ENCODE measurements at regions not wholly inside any gene's neighbourhood (a gene's known extent, or its start where the extent isn't known, plus 50 kb on each side); places are given as distances from the start of the nearest gene placed in this dataset.

DNA sequence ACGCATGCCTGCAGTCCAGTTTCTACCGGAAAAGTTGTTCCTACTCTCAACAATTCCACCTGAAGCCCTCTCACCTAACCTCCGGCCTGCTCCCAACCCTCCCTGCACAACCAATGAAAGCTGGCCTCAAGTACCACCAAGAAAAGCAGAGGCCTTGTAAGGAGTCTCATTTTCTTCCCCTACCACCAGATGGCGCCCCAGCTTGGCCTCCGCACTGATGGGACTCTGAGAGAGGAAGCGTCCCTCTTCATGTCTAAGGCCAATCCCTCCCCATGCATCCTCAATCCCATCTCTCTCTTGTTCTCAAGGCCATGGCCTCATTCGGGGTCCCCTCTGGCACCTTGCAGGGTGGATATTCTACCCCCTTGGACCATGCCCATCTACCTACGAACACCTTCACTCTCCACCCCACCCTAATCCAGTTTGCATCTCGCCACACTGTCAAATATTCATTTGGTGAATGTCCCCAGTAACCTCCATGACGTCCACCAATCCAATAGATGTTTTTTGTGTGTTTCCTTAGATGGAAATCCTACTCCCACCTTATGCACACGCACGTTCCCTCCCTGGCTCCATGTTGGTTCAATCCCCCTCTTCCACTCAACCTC, 412.8 kb downstream of the ZNF536 start:
- DNase-seq (ENCODE audit: low read depth in 2 of 2): peak; percentile 34 to 56

DNA sequence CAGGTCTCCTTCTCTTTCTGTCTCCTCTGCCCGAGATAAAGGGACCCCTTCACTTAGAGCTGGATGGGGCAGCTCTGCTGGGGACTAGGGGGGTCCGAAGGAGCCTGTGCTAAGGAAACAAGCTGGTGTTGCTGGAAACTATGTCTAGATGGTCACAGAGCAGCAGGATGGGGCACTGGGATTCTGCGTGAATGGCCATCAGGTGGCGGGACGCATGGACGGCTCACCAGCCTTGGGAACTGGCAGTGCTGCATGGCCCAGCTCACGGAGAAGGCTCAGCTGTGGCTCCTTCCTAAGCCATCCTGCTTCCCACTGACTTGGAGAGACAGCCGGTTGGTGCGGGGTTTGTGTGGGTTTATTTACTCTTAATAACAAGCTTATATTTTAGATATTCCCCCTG, 411.8 kb downstream of the ZNF536 start:
- no peak for DNase-seq (ENCODE audit: low read depth in 2 of 2)

DNA sequence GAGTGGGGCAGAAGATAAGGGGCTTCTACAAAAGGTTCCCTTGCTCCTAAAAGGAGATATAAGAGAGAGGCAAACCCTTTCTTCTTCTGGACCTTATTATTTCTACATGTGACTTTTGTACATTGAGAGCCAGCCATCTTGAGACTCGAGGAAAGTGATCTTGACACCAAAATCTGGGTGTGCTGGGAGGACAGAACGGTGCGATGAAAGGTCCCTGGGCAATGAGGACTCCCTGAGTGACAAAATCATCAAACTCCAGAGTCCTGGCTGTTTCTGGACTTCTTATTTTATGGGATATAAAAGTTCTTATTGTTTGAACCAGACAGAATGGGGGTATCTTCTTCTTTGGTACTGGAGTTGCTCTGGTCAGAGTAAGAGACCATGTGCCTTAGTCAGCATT, 411.0 kb downstream of the ZNF536 start:
- DNase-seq (ENCODE audit: low read depth in 2 of 2): no peak

DNA sequence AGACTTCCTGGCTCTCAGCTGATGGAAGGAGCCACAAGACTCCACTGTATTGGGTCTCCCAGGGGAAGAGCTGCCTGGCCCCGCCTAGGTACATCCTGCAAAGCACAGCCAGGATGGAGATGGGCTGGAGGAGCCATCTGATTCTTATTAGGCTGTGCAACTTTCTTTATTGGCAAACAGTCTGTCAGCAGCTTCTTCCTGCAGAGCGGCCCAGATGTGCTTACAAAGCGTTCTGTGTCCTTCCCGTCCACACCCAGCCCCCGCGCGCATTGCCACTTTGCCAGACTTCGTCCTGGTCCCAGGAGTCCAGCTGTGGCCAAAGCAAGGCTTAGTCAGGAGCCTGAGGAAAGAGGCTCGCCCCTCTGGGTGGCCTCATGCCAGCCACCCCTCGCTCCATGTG, 409.3 kb downstream of the ZNF536 start:
- DNase-seq (ENCODE audit: low read depth in 2 of 2): no peak

DNA sequence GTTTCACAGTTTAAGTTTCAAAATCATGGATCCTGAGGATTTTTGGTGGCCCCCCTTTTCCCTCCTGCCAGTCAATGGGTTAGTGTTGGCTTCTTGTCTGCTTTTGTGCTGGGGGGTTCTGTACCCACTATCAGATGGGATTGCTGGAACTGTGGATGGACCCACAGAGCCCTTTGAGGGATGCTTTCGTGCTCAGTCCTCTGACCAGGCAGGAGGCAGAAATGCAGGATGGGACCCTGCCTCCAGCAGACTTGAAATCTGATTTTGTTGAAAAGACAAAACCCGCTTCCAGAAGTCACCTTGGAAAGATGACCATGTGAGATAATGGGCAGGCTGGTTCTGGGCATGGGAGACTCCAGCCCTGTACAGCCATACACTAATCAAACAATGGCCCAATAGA, 408.9 kb downstream of the ZNF536 start:
- no peak for DNase-seq (ENCODE audit: low read depth in 2 of 2)

DNA sequence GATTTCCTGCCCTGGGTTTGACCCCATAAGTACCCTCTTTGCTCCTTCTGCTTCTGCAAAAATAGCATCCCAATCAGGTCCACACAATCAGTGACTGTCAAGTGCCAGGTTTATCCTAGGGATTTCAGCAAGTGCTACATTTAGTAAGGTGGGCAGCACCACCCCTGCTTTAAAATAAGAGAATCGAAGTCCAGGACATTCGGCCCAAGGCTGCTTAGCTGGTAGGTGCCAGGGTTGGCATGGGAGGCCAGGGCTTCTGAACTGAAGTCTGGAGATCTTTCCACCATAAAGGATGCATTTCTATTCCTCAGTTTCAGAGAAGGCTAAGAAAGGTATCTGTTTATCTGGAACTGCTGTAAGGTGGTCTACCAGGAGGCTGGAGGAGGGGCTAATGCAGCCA, 408.3 kb downstream of the ZNF536 start:
- DNase-seq (ENCODE audit: low read depth in 2 of 2): no peak

DNA sequence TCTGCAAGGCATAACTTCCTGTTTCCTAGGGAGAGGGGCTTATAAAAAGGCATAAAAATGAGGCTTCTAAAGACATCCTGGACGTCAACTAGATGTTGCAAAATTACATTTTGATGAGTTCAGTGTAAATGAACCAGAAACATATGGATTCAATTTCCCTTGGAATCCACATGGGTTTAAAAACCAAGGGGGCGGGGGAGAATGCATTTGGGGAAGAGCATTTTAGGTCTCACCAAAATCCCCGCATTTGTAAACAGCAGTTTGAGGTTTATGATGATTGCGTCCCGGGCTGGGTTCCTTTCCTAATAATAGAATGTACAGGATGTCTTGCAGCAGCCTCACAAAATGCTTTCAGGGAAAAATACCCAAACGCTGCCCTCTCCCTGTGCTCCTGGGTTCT, 407.8 kb downstream of the ZNF536 start:
- DNase-seq (ENCODE audit: low read depth in 2 of 2): no peak

DNA sequence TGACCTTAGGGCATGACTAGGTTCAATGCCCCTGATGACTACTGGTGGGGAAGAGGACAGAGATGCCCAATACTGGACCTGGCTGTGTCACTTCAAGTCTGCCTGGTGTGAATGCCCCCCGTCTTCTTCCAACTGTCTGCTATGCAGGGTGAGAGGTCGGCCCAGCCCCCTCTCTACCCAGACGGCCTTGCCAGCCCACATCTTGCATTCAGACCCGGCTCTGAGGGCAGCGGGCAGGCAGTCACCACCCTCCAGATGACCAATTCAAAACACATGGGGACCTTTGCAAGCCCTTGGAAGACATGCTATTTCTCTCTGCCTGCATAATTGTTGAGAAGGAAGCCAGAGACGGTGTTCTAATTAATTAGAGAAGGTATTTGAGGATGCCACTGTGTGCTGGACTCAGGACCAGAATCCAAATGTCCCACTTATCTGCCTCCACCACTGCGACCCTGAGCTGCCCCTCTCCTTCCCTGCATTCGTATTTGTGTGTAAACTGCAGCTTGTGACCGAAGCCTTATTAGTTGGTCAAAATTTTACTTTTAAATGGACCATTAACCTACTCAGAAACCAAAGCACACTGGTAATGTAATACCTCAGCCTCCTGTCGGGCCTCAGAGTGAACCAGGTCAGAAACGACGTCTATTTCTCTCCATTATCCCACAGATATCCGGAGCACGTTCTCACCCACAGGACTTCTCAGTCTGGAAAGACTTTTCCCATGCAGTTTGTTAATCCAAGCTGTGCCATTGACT, 407.0 kb downstream of the ZNF536 start:
- DNase-seq (ENCODE audit: low read depth in 2 of 2): no peak

DNA sequence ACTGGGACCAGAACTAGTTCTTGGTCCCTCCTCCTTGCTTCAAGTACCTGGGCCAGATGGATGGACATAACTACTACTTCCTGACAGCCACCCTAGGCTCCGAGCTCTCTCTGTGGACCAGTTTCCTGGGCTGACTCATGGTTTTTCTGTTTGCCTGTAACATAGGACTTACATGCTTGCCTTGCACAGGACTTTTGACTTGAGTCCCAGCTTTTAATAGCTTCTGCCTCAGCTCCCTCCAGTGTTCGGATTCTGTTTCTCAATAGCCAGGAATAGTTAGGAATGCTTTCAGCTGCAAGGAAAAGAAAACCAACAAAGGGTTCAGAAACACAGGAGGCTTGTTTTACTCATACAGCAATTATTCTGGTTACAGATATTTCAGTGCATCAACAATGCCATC, 405.9 kb downstream of the ZNF536 start:
- no peak for DNase-seq (ENCODE audit: low read depth in 2 of 2)

DNA sequence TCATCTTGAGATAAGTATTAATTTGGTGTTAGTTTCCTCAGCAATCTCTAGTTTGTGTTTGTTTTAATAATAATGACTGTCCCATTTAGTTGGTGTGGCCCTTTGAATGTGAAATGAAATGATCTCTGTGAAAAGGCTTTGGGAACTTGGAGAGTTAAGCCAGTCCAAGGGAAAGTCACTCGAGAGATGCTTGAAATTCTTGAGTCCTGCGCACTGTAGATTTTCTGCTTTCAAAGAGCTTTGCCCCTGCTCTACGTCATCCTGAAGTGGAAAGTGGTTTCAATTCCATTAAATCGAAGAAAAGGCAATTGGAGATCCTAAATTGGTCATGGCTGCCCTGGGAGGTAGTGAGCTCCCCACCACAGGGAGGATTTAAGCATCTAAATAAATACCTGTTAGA, 403.8 kb downstream of the ZNF536 start:
- DNase-seq (ENCODE audit: low read depth in 2 of 2): no peak

DNA sequence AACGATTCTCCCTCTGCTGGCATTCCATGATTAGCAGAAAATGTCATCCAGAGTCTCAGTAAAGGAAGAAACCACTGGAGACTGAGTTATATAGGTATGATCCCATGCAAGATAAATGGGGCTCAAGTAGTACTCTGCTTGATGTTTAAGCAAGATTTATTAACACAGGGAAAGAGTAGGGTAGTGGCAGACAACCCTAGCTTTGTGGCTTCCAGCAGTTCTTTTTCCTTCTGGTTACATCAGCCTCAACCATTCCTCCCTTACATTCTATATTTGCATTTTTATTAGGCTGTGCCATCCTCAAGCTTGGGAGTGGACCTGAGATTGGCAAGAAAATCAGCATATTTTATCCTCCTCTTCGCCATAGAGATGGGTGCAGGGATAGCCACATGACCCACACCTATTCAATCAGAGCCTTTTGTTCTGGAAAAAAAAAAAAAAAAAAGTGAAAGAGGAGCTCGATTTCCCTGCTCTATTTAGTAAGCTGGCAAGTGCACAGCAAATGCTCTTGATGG, 402.1 kb downstream of the ZNF536 start:
- DNase-seq (ENCODE audit: low read depth in 2 of 2): no peak

DNA sequence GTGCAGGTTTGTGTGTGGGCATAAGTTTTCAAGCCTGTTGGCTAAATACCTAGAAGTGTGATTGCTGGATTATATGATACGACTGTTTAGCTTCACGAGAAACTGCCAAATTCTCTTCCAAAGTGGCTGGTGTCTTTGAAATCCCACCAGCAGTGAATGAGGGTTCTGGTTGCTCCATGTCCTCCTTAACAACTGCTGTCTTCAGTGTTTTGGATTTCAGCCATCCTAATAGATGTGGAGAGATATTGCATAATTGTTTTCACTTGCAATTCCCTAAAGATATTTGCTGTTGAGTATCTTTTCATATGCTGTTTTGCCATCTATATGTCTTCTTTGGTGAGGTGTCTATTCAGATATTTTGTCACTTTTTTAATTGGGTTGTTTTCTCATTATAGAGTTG, 390.5 kb downstream of the ZNF536 start:
- DNase-seq (ENCODE audit: low read depth in 2 of 2): no peak

DNA sequence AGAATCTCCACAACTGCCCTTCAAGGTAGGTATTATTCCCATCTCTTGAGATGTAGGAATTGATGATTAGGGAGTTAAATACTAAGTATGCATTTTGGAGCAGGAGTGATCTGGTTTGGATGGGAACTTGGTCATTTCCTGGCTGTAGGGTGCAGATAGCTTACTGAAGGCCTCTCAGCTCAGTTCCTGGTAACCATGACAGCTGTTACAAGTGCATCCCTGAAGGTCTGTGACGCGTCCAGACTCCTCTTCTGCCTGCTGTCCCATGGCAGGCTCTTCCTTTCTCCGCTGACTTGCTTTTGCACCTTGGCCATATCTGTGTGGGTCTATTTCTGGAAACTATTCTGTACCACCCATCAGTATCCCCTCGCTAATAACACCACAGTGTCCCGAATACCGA, 387.8 kb downstream of the ZNF536 start:
- DNase-seq (ENCODE audit: low read depth in 2 of 2): no peak

DNA sequence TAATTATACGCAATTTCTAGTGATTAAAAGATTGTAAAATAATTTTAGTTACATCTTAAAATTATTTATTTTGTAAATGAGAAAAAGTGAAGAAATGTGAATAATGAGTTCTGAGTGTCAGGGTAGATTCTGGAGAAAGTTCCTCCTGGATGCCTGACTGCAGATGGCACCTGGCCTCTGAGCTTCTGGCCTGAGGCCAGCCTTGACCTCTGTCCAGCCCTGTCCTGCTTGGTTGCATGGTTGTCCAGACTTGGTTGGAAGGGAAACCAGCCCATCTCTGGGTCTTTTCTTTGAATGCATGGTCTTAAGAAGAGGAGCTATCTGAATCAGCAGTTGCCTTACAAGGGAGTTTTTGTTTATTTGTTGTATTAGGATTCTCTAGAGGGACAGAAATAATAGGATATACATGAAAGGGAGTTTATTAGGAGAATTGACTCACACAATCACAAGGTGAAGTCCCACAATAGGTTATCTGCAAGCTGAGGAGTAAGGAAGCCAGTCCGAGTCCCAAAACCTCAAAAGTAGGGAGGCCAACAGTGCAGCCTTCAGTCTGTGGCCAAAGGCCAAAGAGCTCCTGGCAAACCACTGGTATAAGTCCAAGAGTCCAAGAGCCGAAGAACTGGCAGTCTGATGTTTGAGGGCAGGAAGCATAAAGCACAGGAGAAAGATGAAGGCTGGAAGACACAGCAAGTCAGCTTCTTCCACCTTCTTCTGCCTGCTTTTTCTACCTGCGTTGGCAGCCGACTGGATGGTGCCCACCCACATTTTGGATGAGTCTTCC, 385.8 kb downstream of the ZNF536 start:
- DNase-seq (ENCODE audit: low read depth in 2 of 2): no peak

DNA sequence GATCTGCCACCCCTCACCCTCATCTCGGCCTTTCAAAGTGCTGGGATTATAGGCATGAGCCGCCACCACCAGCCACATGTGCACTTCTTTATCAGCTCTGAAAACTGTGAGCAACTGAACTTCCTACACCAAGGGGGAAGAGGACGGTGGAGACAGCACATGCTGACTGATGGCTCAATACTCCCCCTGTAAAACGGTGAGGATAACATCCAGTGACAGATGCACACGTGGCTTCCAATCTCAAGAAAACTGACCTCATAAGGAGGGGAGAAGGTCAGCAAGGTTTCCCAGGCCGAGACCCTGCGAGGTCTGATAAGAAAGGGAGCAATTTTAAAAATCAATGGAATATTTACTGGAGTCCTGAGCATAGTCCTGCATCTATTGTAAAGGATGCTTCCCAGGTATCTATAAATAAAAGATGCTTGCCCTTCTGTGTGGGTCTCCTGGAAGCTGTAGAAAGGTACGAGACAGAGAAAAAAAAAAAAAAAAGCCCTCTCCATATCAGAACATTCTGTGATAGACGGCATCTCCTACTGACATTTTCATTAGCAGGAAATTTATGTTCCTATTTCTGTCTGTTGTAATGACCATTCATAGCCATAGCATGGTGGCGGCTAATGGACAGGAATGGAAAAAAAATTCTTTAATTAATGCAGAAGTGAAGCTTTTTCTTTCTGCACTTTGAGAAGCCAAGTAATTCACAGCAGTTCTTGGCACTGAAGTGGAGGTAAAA, 385.1 kb downstream of the ZNF536 start:
- DNase-seq (ENCODE audit: low read depth in 2 of 2): no peak

DNA sequence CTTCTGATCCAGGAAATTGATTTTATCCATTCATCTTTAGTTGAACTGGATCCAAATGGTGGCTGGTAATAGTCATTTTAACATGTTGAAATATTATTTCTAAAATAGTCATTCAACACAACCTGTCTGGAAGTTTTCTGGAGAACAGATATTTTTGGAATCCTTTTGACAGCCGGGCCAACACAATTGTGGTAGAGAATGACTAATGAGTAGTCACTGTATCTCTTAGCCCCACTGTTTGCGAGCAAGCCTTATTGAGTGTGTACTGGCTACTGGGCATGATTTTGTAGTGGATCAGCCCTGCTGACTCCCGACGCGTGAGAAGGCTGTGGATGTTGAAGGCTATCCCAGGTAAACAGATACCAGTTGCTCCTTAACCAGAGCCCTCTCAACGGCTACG, 383.4 kb downstream of the ZNF536 start:
- no peak for DNase-seq (ENCODE audit: low read depth in 2 of 2)

DNA sequence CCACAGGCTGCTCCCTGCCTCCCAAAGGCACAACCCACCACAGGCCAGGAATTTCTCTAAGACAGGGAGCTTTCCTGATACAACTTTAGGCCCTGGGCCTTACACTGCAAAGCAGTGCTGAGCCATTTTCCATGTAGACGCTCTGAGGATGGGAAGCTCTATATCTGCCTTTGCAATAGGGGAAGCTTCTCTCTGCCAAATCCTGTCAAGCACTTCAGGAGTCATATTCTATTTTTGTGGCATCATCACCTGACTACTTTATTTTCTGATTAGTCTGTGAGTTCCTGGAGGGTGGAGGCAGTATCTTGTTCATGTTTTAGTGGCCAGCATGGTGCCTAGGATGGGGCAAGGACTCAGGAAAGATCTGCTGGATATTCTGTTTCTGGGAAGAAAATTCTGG, 382.0 kb downstream of the ZNF536 start:
- no peak for DNase-seq (ENCODE audit: low read depth in 2 of 2)

DNA sequence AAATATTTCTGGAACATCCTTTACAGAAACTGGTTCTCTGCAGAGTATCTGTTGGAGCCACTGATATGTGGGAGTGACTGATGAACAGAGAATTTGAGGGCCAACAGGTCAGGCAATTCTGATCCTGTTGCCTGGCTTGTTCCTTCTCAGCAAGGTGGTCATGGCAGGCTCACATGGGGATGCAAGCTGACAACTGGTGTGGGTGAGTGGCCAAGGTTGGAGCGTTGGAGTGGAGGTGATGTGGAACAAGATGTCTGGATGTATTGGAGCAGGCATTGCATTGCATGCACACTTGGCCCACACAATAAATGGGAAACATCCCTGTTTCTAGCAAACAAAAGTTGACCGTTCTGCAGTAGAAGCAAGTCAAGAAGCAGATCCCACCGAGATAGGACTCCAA, 380.7 kb downstream of the ZNF536 start:
- no peak for DNase-seq (ENCODE audit: low read depth in 2 of 2)

DNA sequence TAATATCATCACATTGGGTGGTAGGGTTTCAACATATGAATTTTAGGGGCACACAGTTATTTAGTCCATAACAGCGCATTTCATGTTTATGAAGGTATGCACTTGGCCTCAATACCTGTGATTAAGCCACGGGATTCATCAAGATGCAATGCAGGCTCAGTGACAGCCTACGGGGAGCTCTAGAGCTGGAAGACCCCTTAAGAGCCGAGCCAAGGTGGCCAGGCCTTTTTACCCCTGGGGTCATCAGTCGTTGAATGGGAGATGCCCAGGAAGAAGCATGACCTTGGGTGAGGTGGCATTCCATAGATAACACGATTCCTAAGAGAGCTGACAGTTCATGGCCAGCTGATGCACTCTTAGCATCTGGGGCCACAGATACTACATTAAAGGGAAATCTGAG, 380.0 kb downstream of the ZNF536 start:
- no peak for DNase-seq (ENCODE audit: low read depth in 2 of 2)

DNA sequence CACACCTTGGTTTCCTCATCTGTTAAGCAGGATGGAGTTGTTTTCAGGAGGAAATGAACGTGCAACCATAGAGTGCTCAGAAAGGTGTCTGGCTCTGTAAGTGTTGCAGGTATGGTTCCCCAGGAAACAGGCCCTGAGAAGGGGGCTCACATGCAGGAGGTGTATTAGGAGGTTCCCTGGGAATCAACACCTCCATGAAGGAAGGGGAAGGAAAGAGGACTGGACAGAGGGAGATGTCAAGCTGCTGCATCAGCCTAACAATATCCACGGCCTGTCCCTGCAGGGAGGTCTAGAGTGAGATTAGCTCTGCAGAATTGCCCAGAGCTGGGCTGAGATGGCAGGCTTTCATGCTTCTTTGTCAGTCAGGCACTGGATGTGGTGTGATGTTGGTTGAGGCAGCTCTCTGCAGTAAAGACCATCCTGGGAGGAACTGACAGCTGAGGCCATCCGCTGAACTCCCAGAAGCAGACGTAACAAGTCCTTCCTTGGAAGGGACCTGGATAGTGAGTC, 373.3 kb downstream of the ZNF536 start:
- no peak for DNase-seq (ENCODE audit: low read depth in 2 of 2)

DNA sequence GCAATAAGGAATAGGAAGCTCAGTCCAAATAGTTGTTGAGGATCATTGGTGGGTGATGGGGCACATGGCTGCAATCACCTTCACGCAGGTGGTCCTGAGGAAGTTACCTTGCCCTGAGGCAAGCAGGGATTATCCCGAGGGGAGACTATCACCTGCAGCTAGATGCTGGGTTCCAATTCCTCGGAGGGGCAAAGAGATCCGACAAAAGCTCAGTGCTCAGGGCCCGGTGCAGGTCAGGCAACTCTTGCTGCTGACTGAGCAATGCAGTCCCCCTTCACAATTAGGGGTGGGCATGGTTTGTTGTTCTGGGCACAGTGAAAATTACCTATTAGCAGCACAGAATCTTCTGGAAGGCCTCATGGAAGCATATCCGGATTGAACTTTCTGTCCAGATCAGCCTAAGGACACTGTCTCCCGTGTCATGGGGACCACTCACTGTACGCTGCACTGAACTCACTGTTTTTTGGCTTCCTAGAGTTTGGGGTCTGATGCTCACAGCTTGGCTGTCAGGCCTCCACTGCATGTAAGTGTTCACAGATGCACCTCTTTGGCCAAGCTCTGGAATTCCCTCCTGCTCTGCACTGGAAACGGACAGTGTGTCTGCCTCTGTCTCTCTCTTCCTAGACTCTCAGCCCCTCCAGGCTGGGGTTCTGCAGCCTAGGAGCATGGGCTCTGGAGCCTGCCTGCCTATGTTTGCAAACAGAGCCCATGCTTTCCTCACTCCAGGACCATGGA, 372.7 kb downstream of the ZNF536 start:
- DNase-seq (ENCODE audit: low read depth in 2 of 2): no peak

All from stimulated activated CD4-positive, alpha-beta T cell treated with anti-CD3 and anti-CD28 coated beads, Interleukin-4, amount 100 ng/mL, for 48 hours (primary cell).